Epithelial cell of proximal tubule (primary cell): ENCODE measurements at regions not wholly inside any gene's neighbourhood (a gene's known extent, or its start where the extent isn't known, plus 50 kb on each side); places are given as distances from the start of the nearest gene placed in this dataset.

ENCODE experiments used
- DNase-seq: peaks from one replicate; pipeline ENCODE4 v3.0.0-alpha.2; 2011; ENCODE audit warnings: low read depth
- H3K4me3 ChIP-seq: 2 replicates; pipeline ENCODE4 v1.5.1; 2011; ENCODE audit warnings: low read depth, mild to moderate bottlenecking, low read length
- TF ChIP-seq, protein P1 (sequence below): conservative IDR thresholded peaks from 2 replicates; pipeline ENCODE4 v1.5.1; 2012; ENCODE audit warnings: low read depth, mild to moderate bottlenecking, low read length

DNA sequence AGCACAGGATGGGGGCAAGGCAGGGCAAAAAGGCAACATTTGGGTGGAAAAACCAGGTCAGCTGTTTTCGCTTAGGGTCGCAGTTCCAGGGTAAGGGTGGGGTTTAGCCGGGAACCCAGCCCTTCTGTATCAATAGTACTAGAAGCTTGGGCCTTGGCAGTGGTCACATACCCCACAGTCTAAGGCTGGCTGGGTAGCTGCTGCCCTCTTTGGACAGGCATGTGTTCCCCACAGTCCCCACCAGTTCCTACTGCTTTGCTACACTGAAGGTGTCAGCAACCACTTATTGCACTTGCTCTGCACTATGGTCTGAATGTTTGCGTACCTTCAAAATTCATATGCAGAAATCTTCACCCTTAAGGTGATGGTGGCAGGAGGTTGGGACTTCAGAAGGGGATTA is 349.8 kb downstream of the LTN1 start:
- no peak overlapping the region for H3K4me3 ChIP-seq
- TF ChIP-seq, protein P1, sequence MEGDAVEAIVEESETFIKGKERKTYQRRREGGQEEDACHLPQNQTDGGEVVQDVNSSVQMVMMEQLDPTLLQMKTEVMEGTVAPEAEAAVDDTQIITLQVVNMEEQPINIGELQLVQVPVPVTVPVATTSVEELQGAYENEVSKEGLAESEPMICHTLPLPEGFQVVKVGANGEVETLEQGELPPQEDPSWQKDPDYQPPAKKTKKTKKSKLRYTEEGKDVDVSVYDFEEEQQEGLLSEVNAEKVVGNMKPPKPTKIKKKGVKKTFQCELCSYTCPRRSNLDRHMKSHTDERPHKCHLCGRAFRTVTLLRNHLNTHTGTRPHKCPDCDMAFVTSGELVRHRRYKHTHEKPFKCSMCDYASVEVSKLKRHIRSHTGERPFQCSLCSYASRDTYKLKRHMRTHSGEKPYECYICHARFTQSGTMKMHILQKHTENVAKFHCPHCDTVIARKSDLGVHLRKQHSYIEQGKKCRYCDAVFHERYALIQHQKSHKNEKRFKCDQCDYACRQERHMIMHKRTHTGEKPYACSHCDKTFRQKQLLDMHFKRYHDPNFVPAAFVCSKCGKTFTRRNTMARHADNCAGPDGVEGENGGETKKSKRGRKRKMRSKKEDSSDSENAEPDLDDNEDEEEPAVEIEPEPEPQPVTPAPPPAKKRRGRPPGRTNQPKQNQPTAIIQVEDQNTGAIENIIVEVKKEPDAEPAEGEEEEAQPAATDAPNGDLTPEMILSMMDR: no peak

DNA sequence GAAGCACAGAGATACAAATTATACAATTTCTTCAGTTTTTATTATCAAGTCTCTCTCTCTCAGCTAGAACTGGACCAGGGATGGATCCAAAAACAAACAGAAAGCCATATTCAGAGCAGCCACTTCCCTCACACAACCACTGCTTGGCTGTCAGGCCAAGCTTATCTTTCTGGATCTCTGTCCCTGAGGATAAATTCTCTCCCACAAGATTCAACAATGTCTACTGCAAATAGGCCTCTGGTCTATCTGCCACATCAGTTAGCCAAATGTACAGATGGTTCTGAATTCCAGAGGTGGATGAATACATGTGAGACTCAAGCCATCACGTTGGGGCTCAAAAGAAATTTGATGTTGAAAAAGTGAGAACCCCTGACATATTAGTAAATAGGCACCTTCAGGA is 350.9 kb downstream of the LTN1 start:
- TF ChIP-seq, protein P1: no peak
- H3K4me3 ChIP-seq: no peak overlapping the region
- DNase-seq: no peak

More for the DNA sequence above, 349.8 kb downstream of the LTN1 start:
- no peak for DNase-seq

GRCh38 chr21:28640326-28640725 is 352.4 kb downstream of the LTN1 start:
- H3K4me3 ChIP-seq: no peak overlapping the region
- TF ChIP-seq, protein P1: no peak
- DNase-seq: no peak

GRCh38 chr21:28639737-28640136 is 352.9 kb downstream of the LTN1 start:
- no peak overlapping the region for H3K4me3 ChIP-seq
- TF ChIP-seq, protein P1: no peak
- no peak for DNase-seq

DNA sequence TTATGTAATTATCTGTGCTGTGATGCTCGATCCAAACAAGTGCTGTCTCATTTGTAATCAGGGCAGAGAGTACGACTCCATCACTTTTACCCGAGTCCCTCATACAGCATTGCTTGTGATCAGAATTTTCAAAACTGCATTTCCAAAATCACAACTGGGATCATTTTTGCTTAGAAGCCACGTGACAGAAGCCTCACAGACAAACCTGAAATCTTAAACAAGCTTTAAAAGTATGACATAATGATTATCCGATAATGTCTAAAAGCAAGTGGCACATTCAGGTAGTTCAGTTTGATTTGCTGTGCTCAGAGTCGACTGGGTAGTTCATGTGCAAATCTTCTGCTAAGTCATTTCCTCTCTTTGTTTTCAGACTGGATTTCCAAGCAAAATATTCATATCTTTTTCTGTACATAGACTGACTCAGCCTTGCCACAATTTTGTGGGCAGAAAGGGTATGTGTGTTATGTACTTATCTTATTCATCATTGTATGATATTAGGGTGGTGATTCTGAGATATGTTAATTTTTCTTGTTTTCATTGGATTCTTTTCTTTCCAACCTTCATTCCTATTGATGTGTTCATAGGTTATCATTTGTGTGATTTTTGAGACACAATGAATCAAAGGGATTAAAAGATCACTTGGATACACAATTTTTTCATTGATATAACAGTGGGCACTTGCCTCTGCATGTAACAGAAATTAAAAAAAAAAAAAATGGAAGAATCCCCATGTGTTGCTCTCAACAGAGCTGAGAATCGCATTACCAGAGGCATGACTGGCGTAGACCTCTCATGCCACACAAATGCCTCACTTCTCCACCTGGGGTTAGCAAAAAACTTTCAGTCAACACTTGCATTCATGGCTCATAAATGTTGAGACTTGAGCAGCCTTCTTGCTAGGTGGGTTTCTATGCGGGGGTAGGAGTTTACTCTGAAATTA is 355.7 kb downstream of the LTN1 start:
- DNase-seq: no peak
- TF ChIP-seq, protein P1: no peak
- H3K4me3 ChIP-seq: no peak overlapping the region

DNA sequence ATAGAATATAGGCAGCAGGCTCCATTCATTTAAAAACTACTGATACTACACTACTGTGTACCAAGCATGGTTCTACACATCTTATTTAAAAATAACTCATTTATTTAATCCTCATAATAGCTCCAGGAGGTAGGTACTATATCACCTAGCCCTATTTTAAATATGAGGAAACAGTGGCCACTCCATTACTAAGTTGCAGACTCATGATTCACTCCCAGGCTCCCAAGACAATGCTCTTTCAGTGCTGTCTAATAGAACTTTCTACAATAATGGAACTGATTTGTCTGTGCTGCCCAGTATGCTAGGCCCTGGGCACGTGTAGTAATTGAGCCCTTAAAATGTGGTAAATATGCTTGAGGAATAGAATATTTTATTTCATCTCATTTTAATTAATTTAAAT is 357.1 kb downstream of the LTN1 start:
- H3K4me3 ChIP-seq: no peak overlapping the region
- TF ChIP-seq, protein P1: no peak
- DNase-seq: no peak
